HPDE6-E6E7 (cell line): ENCODE measurements at regions not wholly inside any gene's neighbourhood (a gene's known extent, or its start where the extent isn't known, plus 50 kb on each side); places are given as distances from the start of the nearest gene placed in this dataset.
"Not testable (repeated sequence)": the region's sequence is repeated elsewhere in the genome, so short reads cannot be mapped to it uniquely, and the experiment has no call there.

Experiments used
- DNase-seq: peaks from one replicate; pipeline ENCODE4 v3.0.0; 2011; ENCODE audit warnings: missing footprints; ENCODE audit errors: extremely low spot score

GRCh38 chr1:201637282-201638079 is 98.6 kb downstream of the NAV1 start:
- DNase-seq: no peak

GRCh38 chr1:201639391-201639790 is 100.5 kb downstream of the NAV1 start:
- no peak for DNase-seq

- no peak for DNase-seq
Measured at GRCh38 chr1:201639826-201640225, 100.9 kb downstream of the NAV1 start.

- no peak for DNase-seq
Measured at GRCh38 chr1:201640624-201641023, 101.7 kb downstream of the NAV1 start.

- DNase-seq: no peak
Measured at GRCh38 chr1:201641524-201642253, 102.8 kb downstream of the NAV1 start.

- no peak for DNase-seq
Measured at GRCh38 chr1:201643835-201644104, 104.8 kb downstream of the NAV1 start.

GRCh38 chr1:201644197-201644596 is 105.3 kb downstream of the NAV1 start:
- DNase-seq: no peak

GRCh38 chr1:201645000-201645399 is 106.1 kb downstream of the NAV1 start:
- not testable (repeated sequence) for DNase-seq

- DNase-seq: no peak
Measured at GRCh38 chr1:201645956-201646355, 107.0 kb downstream of the NAV1 start.

- DNase-seq: no peak
Measured at GRCh38 chr1:201646411-201647022, 107.6 kb downstream of the NAV1 start.

GRCh38 chr1:201647094-201647493 is 108.2 kb downstream of the NAV1 start:
- no peak for DNase-seq

- DNase-seq: no peak
Measured at GRCh38 chr1:201647722-201648065, 108.8 kb downstream of the NAV1 start.

- no peak for DNase-seq
Measured at GRCh38 chr1:201648066-201648906, 109.4 kb downstream of the NAV1 start.

GRCh38 chr1:201648907-201649721 is 110.2 kb downstream of the NAV1 start:
- no peak for DNase-seq

GRCh38 chr1:201649761-201650622 is 111.1 kb downstream of the NAV1 start:
- peak; percentile 43 for DNase-seq

GRCh38 chr1:201650623-201650933 is 111.7 kb downstream of the NAV1 start:
- no peak for DNase-seq

GRCh38 chr1:201652181-201652580 is 113.3 kb downstream of the NAV1 start:
- no peak for DNase-seq

- no peak for DNase-seq
Measured at GRCh38 chr1:201653233-201653632, 114.3 kb downstream of the NAV1 start.

- DNase-seq: no peak
Measured at GRCh38 chr1:201653883-201654282, 115.0 kb downstream of the NAV1 start.

GRCh38 chr1:201655243-201655642 is 116.3 kb downstream of the NAV1 start:
- DNase-seq: no peak

GRCh38 chr1:201655910-201656309 is 117.0 kb downstream of the NAV1 start:
- no peak for DNase-seq
